ENCODE measurements at regions not wholly inside any gene's neighbourhood (a gene's known extent, or its start where the extent isn't known, plus 50 kb on each side); places are given as distances from the start of the nearest gene placed in this dataset.
A peak's percentile ranks its signal among the peaks of the same experiment; 100 is the strongest.

GRCh38 chr14:51449681-51450080, 202.0 kb upstream of the FRMD6 start:
- Histone ChIP-seq H3K36me3 (ENCODE audit: control insufficient read depth, insufficient read depth, low read length) (no peaks in the 10 kb centered on the region), H3K79me2 (ENCODE audit: control insufficient read depth, insufficient read depth, low read length) (no peaks in the 10 kb centered on the region), H4K20me1 (ENCODE audit: control insufficient read depth, extremely low read depth, insufficient read depth, low read length) (no peaks in the 10 kb centered on the region), H3K9ac (ENCODE audit: insufficient read depth, low read length) (no peak overlapping the region), H3K9me3 (ENCODE audit: control insufficient read depth, insufficient read depth, low read depth, low read length) (no peaks in the 10 kb centered on the region), H3K27me3 (ENCODE audit: control insufficient read depth, insufficient read depth, low read length) (no peaks in the 10 kb centered on the region), H3K4me2 (ENCODE audit: extremely low read depth, insufficient read depth, low read length) (no peak overlapping the region), H3K27ac (ENCODE audit: insufficient read depth, low read length) (no peak overlapping the region), H2AFZ (ENCODE audit: low read length) (no peak overlapping the region), H3K4me3 (replicated peaks in 1 of 4; ENCODE audit: control extremely low read depth in 1 of 4, insufficient read depth in 1 of 4, low read depth in 3 of 4, low read length in 4 of 4) (no peak overlapping the region), H3K4me1 (ENCODE audit: control insufficient read depth, extremely low read depth, insufficient read depth, low read length) (peaks cover 11% of the 10 kb centered on the region)
- TF ChIP-seq CTCF (conservative IDR thresholded peaks at IDR 0.05 in 1 of 2, IDR thresholded peaks at IDR 0.05 in 1 of 2; ENCODE audit: low read depth in 1 of 2, low read length in 2 of 2) (no peak), EZH2 (IDR thresholded peaks at IDR 0.05; ENCODE audit: low read length, missing control alignments) (no peak)
- DNase-seq (ENCODE audit: low read depth in 2 of 2), result no peak

- Histone ChIP-seq H3K4me2 (ENCODE audit: extremely low read depth, insufficient read depth, low read length) (no peak overlapping the region), H3K4me3 (replicated peaks in 1 of 4; ENCODE audit: control extremely low read depth in 1 of 4, insufficient read depth in 1 of 4, low read depth in 3 of 4, low read length in 4 of 4) (no peak overlapping the region), H3K36me3 (ENCODE audit: control insufficient read depth, insufficient read depth, low read length) (no peaks in the 10 kb centered on the region), H4K20me1 (ENCODE audit: control insufficient read depth, extremely low read depth, insufficient read depth, low read length) (no peaks in the 10 kb centered on the region), H3K27me3 (ENCODE audit: control insufficient read depth, insufficient read depth, low read length) (no peaks in the 10 kb centered on the region), H3K4me1 (ENCODE audit: control insufficient read depth, extremely low read depth, insufficient read depth, low read length) (peaks cover 11% of the 10 kb centered on the region), H3K27ac (ENCODE audit: insufficient read depth, low read length) (no peak overlapping the region), H3K9me3 (ENCODE audit: control insufficient read depth, insufficient read depth, low read depth, low read length) (no peaks in the 10 kb centered on the region), H2AFZ (ENCODE audit: low read length) (no peak overlapping the region), H3K9ac (ENCODE audit: insufficient read depth, low read length) (no peak overlapping the region), H3K79me2 (ENCODE audit: control insufficient read depth, insufficient read depth, low read length) (no peaks in the 10 kb centered on the region)
- no peak for TF ChIP-seq CTCF (conservative IDR thresholded peaks at IDR 0.05 in 1 of 2, IDR thresholded peaks at IDR 0.05 in 1 of 2; ENCODE audit: low read depth in 1 of 2, low read length in 2 of 2)
- no peak for TF ChIP-seq EZH2 (IDR thresholded peaks at IDR 0.05; ENCODE audit: low read length, missing control alignments)
- no peak for DNase-seq (ENCODE audit: low read depth in 2 of 2)
These were observed 200.1 kb upstream of the FRMD6 start for GRCh38 chr14:51451561-51451960.

- H3K27me3 ChIP-seq (ENCODE audit: control insufficient read depth, insufficient read depth, low read length), result no peaks in the 10 kb centered on the region
- peak in 1 of 2 donors; percentile 40 for DNase-seq (ENCODE audit: low read depth in 2 of 2)
- H3K4me2 ChIP-seq (ENCODE audit: extremely low read depth, insufficient read depth, low read length), result no peak overlapping the region
- no peaks in the 10 kb centered on the region for H4K20me1 ChIP-seq (ENCODE audit: control insufficient read depth, extremely low read depth, insufficient read depth, low read length)
- H3K9me3 ChIP-seq (ENCODE audit: control insufficient read depth, insufficient read depth, low read depth, low read length), result no peaks in the 10 kb centered on the region
- no peak overlapping the region for H3K9ac ChIP-seq (ENCODE audit: insufficient read depth, low read length)
- no peak for TF ChIP-seq CTCF (conservative IDR thresholded peaks at IDR 0.05 in 1 of 2, IDR thresholded peaks at IDR 0.05 in 1 of 2; ENCODE audit: low read depth in 1 of 2, low read length in 2 of 2)
- no peak overlapping the region for H2AFZ ChIP-seq (ENCODE audit: low read length)
- H3K36me3 ChIP-seq (ENCODE audit: control insufficient read depth, insufficient read depth, low read length), result no peaks in the 10 kb centered on the region
- H3K4me3 ChIP-seq (replicated peaks in 1 of 4; ENCODE audit: control extremely low read depth in 1 of 4, insufficient read depth in 1 of 4, low read depth in 3 of 4, low read length in 4 of 4), result no peak overlapping the region
- no peaks in the 10 kb centered on the region for H3K79me2 ChIP-seq (ENCODE audit: control insufficient read depth, insufficient read depth, low read length)
- H3K27ac ChIP-seq (ENCODE audit: insufficient read depth, low read length), result no peak overlapping the region
- H3K4me1 ChIP-seq (ENCODE audit: control insufficient read depth, extremely low read depth, insufficient read depth, low read length), result peaks cover 11% of the 10 kb centered on the region
These were observed 197.8 kb upstream of the FRMD6 start for GRCh38 chr14:51453869-51454268.

Measured in fibroblast of lung (primary cell).